Activated CD4-positive, alpha-beta T cell treated with anti-CD3 and anti-CD28 coated beads, Interleukin-2, amount 50 U/mL, for 1 hour (primary cell): ENCODE measurements at regions not wholly inside any gene's neighbourhood (a gene's known extent, or its start where the extent isn't known, plus 50 kb on each side); places are given as distances from the start of the nearest gene placed in this dataset.
"Not testable (repeated sequence)": the region's sequence is repeated elsewhere in the genome, so short reads cannot be mapped to it uniquely, and the experiment has no call there.

Source experiments
- DNase-seq: peaks from one replicate; pipeline ENCODE4 v3.0.0-alpha.2; 2020

DNA sequence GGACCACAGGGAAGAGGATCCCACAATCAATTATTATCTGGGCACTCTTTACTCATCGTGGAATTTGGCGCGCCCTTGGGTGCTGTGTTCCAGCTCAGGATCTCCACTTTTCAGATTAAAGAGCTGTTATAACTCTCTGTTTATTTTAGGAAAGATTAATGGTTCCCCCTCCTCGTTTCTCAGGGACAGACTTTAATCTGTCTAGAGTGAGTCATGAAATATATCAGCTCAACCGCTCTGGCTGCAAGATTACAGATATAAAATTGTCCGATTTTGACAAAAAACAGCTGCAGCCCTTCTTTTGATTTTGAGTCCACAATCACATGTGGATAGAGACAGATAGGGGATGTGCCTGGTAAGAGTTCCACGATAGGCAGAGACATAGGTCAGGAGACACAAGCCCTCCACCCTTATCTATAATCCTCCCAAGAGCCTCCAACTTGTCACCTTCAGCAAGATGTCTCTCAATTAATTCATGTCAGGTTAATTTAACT is 77.6 kb upstream of the ANKRD55 start:
- DNase-seq = no peak

- no peak for DNase-seq
Measured at GRCh38 chr5:56309262-56309826, 76.2 kb upstream of the ANKRD55 start.

DNA sequence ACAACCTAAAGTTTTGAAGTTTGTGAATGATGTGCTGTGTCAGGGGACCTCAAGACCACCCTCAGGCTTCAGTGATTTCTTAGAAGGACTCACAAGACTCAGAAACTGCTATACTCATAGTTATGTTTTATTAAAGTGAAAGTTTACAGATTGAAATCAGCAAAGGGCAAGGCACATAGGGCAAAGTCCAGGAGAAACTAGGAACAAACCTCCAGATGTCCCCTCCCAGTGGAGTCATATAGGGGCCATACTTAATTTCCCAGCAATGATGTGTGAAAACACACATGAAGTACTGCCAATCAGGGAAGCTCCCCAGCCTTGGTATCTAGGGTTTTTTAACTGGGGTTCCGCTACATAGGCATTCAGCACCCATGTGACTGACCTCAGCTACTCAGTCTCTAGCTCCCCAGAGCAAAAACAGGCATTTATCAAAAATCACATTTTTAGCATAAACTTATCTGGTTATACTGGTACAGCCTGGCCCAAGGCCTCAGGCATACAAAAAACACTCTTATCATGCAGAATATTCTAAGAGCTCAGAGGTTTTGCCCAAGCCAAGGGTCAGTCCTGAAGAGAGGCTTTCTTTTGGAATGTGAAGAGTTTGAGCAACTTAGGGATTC is 74.7 kb upstream of the ANKRD55 start:
- no peak for DNase-seq

- DNase-seq = no peak
Measured at GRCh38 chr5:56306433-56307150, 73.5 kb upstream of the ANKRD55 start.

- DNase-seq = no peak
Measured at GRCh38 chr5:56305001-56305950, 72.1 kb upstream of the ANKRD55 start.

DNA sequence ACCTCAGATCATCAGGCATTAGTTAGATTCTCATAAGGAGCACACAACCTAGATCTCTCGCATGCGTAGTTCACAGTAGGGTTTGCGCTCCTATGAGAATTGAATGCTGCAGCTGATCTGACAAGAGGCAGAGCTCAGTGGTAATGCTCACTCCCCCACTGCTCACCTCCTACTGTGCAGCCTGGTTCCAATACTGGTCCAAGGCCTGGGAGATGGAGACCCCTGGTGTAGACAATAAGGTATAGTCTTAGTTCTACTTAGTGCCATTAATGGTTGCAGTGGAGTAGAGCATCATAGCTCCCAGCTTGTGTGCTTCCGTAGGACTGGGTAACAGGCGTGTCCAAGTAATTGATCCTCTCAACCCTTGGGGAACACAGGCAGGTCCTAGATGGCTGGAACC is 70.4 kb upstream of the ANKRD55 start:
- no peak for DNase-seq

GRCh38 chr5:56302027-56302426 is 68.9 kb upstream of the ANKRD55 start:
- no peak for DNase-seq

DNA sequence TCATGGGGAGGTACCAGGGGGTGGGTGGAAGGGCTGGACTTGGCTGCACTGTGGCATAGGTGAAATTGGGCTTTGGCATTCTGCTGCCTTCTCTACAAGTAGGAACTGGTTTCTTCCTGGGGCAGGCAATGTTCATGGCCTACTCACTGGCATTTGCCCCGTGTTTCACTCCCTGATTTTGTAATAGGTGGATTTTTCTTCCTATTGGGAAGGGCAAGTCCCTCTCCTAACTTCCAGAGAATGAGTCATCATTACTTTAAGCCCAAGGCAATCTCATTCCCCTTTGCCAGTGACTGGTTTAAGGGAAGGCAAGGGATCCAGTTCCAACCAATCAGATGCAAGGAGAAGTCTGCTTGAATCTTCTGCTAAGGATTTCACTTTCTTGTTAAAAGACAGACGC is 67.9 kb upstream of the ANKRD55 start:
- no peak for DNase-seq

GRCh38 chr5:56299212-56299611 is 66.1 kb upstream of the ANKRD55 start:
- DNase-seq = no peak

GRCh38 chr5:56298336-56299090 is 65.4 kb upstream of the ANKRD55 start:
- no peak for DNase-seq

GRCh38 chr5:56297851-56298250 is 64.7 kb upstream of the ANKRD55 start:
- DNase-seq = no peak

- not testable (repeated sequence) for DNase-seq
Measured at GRCh38 chr5:56295311-56295710, 62.2 kb upstream of the ANKRD55 start.

- DNase-seq = no peak
Measured at GRCh38 chr5:56294354-56294753, 61.2 kb upstream of the ANKRD55 start.

DNA sequence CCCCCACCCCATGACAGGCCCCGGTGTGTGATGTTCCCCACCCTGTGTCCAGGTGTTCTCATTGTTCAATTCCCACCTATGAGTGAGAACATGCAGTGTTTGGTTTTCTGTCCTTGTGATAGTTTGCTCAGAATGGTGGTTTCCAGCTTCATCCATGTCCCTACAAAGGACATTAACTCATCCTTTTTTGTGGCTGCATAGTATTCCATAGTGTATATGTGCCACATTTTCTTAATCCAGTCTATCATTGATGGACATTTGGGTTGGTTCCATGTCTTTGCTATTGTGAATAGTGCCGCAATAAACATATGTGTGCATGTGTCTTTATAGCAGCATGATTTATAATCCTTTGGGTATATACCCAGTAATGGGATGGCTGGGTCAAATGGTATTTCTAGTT is 59.7 kb upstream of the ANKRD55 start:
- not testable (repeated sequence) for DNase-seq

GRCh38 chr5:56291661-56292374 is 58.7 kb upstream of the ANKRD55 start:
- no peak for DNase-seq

GRCh38 chr5:56291079-56291643 is 58.0 kb upstream of the ANKRD55 start:
- DNase-seq = no peak

DNA sequence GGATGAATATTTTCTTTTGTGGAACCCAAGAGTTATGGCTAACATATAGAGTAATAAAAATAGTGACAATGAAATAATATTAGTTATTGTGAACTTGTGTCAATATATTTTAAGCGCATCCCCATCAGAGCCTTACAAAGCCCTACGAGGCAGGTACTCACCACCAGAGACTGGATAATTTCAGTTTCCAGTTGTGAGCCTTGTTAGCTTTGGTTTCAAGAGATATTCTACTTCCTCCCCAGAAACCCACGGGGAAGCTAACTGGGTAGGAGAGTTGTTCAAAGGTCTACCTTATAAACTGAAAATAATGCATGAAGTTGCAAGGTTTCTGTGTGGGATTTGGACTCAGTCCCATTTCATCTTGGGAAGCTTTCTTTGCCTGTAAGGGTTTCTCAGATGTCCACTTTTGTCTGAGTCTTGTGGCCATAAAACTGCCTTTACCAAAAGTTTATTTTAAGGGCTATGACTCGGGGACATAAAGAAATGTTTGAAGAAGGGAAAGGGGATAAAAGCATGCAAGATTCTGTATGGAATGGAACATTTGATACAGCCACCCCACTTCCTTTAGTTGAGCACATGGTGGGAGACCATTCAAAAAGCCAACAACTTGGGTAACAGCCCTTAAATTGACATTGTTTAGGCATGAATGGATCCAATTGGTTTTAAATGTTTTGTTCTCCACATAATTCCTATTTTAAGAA is 57.4 kb upstream of the ANKRD55 start:
- DNase-seq = no peak

DNA sequence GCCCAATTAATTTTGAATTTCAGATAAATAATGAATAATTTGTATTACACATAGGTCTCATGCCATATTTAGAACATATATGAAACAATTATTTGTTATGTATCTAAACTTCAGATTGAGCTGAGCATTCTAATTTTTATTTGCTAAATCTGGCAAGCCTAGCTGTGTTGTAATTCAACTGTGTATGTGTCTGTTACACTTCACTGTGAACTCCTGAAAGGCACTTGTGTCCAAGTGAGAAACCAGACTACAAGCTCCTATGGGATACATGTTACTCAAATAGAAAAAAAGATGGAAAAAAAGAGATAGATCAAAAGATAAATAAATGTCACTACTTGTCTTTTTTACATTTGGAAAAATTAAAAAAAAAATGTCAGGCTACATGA is 56.5 kb upstream of the ANKRD55 start:
- DNase-seq = no peak

- DNase-seq = no peak
Measured at GRCh38 chr5:56288873-56289601, 55.9 kb upstream of the ANKRD55 start.
